HFF-Myc (cell line): ENCODE measurements at regions not wholly inside any gene's neighbourhood (a gene's known extent, or its start where the extent isn't known, plus 50 kb on each side); places are given as distances from the start of the nearest gene placed in this dataset.

Experiments
- DNase-seq: peaks from one replicate; pipeline ENCODE4 v3.0.0-alpha.2; 2011; ENCODE audit warnings: low read depth; ENCODE audit errors: extremely low read depth
- H3K4me3 ChIP-seq: replicated peaks from 2 replicates; pipeline ENCODE4 v1.5.1; 2011; ENCODE audit warnings: low read depth, mild to moderate bottlenecking, control low read depth, low read length
- CTCF ChIP-seq: IDR thresholded peaks from 2 replicates; pipeline ENCODE4 v1.5.1; 2012; ENCODE audit warnings: mild to moderate bottlenecking, low read depth, low read length, control low read depth; ENCODE audit errors: missing control alignments

GRCh38 chr4:16438986-16439385 is 212.7 kb upstream of the TAPT1 start:
- no peak for TF ChIP-seq CTCF
- H3K4me3 ChIP-seq, result no peak overlapping the region
- DNase-seq, result no peak

- no peak for TF ChIP-seq CTCF
- no peak overlapping the region for H3K4me3 ChIP-seq
- no peak for DNase-seq
Observed at GRCh38 chr4:16437836-16438235, 211.6 kb upstream of the TAPT1 start.

- H3K4me3 ChIP-seq, result no peak overlapping the region
- TF ChIP-seq CTCF, result no peak
- DNase-seq, result no peak
Observed at GRCh38 chr4:16431866-16432265, 205.6 kb upstream of the TAPT1 start.

GRCh38 chr4:16418814-16419213 is 192.5 kb upstream of the TAPT1 start:
- peak; percentile 11 for DNase-seq
- H3K4me3 ChIP-seq, result no peak overlapping the region

GRCh38 chr4:16417198-16417597 is 190.9 kb upstream of the TAPT1 start:
- TF ChIP-seq CTCF, result no peak
- no peak overlapping the region for H3K4me3 ChIP-seq
- DNase-seq, result no peak

More at GRCh38 chr4:16418814-16419213, 192.5 kb upstream of the TAPT1 start:
- no peak for TF ChIP-seq CTCF

- DNase-seq, result no peak
- TF ChIP-seq CTCF, result no peak
- H3K4me3 ChIP-seq, result no peak overlapping the region
Observed at GRCh38 chr4:16416601-16417000, 190.3 kb upstream of the TAPT1 start.

- no peak for TF ChIP-seq CTCF
- no peak for DNase-seq
- no peak overlapping the region for H3K4me3 ChIP-seq
Observed at GRCh38 chr4:16415751-16416150, 189.5 kb upstream of the TAPT1 start.
